ENCODE measurements at regions not wholly inside any gene's neighbourhood (a gene's known extent, or its start where the extent isn't known, plus 50 kb on each side); places are given as distances from the start of the nearest gene placed in this dataset.

DNA sequence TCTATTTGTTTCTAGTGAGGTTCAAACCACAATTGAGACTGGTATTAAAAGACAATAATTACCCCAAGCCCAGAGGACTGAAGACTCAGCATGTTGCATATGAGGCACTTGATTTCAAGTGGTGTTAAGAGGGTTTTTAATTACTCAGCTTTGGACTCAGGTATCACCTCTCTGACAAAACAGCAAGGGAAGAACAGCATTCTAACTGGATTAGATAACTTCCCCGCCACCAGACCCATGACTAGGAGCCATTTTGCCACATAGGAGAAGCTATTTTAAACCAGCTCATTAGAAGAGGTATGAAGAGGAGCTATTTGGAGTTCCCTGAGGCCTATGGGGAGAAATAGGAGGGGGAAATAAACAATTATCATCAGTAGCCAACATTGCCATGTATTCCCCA lies 226.1 kb upstream of the TOX3 start:
- TF ChIP-seq, protein P1, sequence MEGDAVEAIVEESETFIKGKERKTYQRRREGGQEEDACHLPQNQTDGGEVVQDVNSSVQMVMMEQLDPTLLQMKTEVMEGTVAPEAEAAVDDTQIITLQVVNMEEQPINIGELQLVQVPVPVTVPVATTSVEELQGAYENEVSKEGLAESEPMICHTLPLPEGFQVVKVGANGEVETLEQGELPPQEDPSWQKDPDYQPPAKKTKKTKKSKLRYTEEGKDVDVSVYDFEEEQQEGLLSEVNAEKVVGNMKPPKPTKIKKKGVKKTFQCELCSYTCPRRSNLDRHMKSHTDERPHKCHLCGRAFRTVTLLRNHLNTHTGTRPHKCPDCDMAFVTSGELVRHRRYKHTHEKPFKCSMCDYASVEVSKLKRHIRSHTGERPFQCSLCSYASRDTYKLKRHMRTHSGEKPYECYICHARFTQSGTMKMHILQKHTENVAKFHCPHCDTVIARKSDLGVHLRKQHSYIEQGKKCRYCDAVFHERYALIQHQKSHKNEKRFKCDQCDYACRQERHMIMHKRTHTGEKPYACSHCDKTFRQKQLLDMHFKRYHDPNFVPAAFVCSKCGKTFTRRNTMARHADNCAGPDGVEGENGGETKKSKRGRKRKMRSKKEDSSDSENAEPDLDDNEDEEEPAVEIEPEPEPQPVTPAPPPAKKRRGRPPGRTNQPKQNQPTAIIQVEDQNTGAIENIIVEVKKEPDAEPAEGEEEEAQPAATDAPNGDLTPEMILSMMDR (IDR thresholded peaks at IDR 0.05), result no peak
- TF ChIP-seq POLR2A (IDR thresholded peaks at IDR 0.05), result no peak
